OCI-LY7 (cell line): ENCODE measurements at regions not wholly inside any gene's neighbourhood (a gene's known extent, or its start where the extent isn't known, plus 50 kb on each side); places are given as distances from the start of the nearest gene placed in this dataset.

Source experiments
- BruUV-seq: library from RNA; stranded (reverse); fragments of 400-500 nt; replicated peaks from 2 replicates; lab custom pipeline; 2021; lab: Mats Ljungman, UMichigan
- CTCF ChIA-PET: fragments of 300-600 bp; sonication (Branson Sonifier 250); formaldehyde crosslinking; loops from one replicate; lab custom pipeline; 2022; ENCODE audit warnings: antibody characterized with exemption; ENCODE audit not compliant: unreplicated experiment; lab: Charles Lee
- POLR2A ChIA-PET: fragments of 300-600 bp; sonication (Branson Sonifier 250); formaldehyde crosslinking; loops from one replicate; lab custom pipeline; 2022; ENCODE audit warnings: antibody characterized with exemption; lab: Charles Lee
- DNase-seq: peaks from one replicate; pipeline ENCODE4 v3.0.0-alpha.2; 2015; ENCODE audit warnings: low spot score
- H2AFZ ChIP-seq: fragments of 200-600 bp; sonication (generic), shearing (Covaris generic); 2 replicates; pipeline ENCODE4 v1.6.1; 2014; ENCODE audit warnings: mild to moderate bottlenecking, antibody characterized with exemption, low read length, moderate library complexity
- H3K27ac ChIP-seq: fragments of 200-600 bp; sonication (generic); 2 replicates; pipeline ENCODE4 v1.5.1; 2014; ENCODE audit warnings: mixed run types, low read depth, mild to moderate bottlenecking, moderate library complexity, low read length, inconsistent platforms; ENCODE audit not compliant: poor library complexity, severe bottlenecking
- H3K36me3 ChIP-seq: fragments of 200-600 bp; sonication (generic); 2 replicates; pipeline ENCODE4 v1.6.1; 2014; ENCODE audit warnings: mild to moderate bottlenecking, antibody characterized with exemption, low read length, moderate library complexity, mixed read lengths; ENCODE audit not compliant: insufficient read depth
- H3K4me1 ChIP-seq: fragments of 200-600 bp; sonication (generic); 2 replicates; pipeline ENCODE4 v1.5.1; 2014; ENCODE audit warnings: mild to moderate bottlenecking, low read length; ENCODE audit not compliant: insufficient read depth, poor library complexity, severe bottlenecking
- H3K4me2 ChIP-seq: fragments of 200-600 bp; sonication (generic); 2 replicates; pipeline ENCODE4 v1.6.1; 2014; ENCODE audit warnings: mild to moderate bottlenecking, low read length
- H3K4me3 ChIP-seq: fragments of 200-600 bp; sonication (generic); 2 replicates; pipeline ENCODE4 v1.5.1; 2014; ENCODE audit warnings: mild to moderate bottlenecking, low read depth, low read length; ENCODE audit not compliant: poor library complexity, severe bottlenecking
- H3K79me2 ChIP-seq: fragments of 200-600 bp; sonication (generic); 2 replicates; pipeline ENCODE4 v1.6.1; 2016; ENCODE audit warnings: low read depth, mild to moderate bottlenecking, low read length, moderate library complexity, mixed read lengths; ENCODE audit not compliant: insufficient read depth
- H3K9me2 ChIP-seq: fragments of 200-600 bp; sonication (generic); 2 replicates; pipeline ENCODE4 v1.6.1; 2016; ENCODE audit warnings: mild to moderate bottlenecking, low read length, mixed read lengths; ENCODE audit not compliant: insufficient read depth
- H3K9me3 ChIP-seq: fragments of 200-600 bp; sonication (generic); 2 replicates; pipeline ENCODE4 v1.6.1; 2014; ENCODE audit warnings: mild to moderate bottlenecking, mixed run types, low read length, mixed read lengths
- H4K20me1 ChIP-seq: fragments of 200-600 bp; sonication (generic); 2 replicates; pipeline ENCODE4 v1.6.1; 2014; ENCODE audit warnings: mild to moderate bottlenecking, antibody characterized with exemption, low read length, moderate library complexity, mixed read lengths; ENCODE audit not compliant: insufficient read depth
- EZH2phosphoT487 ChIP-seq: fragments of 200-600 bp; sonication (generic); IDR thresholded peaks from 2 replicates; pipeline ENCODE4 v1.6.1; 2018; ENCODE audit warnings: low read depth, borderline replicate concordance, mild to moderate bottlenecking, mixed run types, antibody characterized with exemption, low read length, moderate library complexity, mixed read lengths
- intact Hi-C: fragments of 100-400 bp; cut with micrococcal nuclease; formaldehyde crosslinking; loops from one replicate; pipeline ENCODE4 v1.10.0; 2022; ENCODE audit not compliant: unreplicated experiment
- TF ChIP-seq, protein P1 (sequence below): fragments of 200-600 bp; sonication (generic); conservative IDR thresholded peaks from 2 replicates; pipeline ENCODE4 v1.5.1; 2014; ENCODE audit warnings: mild to moderate bottlenecking, antibody characterized with exemption, low read length, moderate library complexity, mixed read lengths

- POLR2A ChIA-PET = no interaction called here
- BruUV-seq = no TSS peak
- DNase-seq = no peak
Observed at GRCh38 chr7:155986497-155987160, 174.4 kb upstream of the SHH start.

GRCh38 chr7:155985518-155986250 lies 173.4 kb upstream of the SHH start:
- no TSS peak for BruUV-seq

More at GRCh38 chr7:155986497-155987160, 174.4 kb upstream of the SHH start:
- Histone ChIP-seq H3K9me3 (no peaks in the 10 kb centered on the region), H2AFZ (no peak overlapping the region), H3K4me2 (no peak overlapping the region), H3K36me3 (no peaks in the 10 kb centered on the region), H3K4me3 (no peak overlapping the region), H3K9me2 (no peaks in the 10 kb centered on the region), H3K4me1 (no peaks in the 10 kb centered on the region), H4K20me1 (no peaks in the 10 kb centered on the region), H3K79me2 (no peaks in the 10 kb centered on the region), H3K27ac (no peak overlapping the region)
- TF ChIP-seq EZH2phosphoT487 = no peak
- TF ChIP-seq, protein P1, sequence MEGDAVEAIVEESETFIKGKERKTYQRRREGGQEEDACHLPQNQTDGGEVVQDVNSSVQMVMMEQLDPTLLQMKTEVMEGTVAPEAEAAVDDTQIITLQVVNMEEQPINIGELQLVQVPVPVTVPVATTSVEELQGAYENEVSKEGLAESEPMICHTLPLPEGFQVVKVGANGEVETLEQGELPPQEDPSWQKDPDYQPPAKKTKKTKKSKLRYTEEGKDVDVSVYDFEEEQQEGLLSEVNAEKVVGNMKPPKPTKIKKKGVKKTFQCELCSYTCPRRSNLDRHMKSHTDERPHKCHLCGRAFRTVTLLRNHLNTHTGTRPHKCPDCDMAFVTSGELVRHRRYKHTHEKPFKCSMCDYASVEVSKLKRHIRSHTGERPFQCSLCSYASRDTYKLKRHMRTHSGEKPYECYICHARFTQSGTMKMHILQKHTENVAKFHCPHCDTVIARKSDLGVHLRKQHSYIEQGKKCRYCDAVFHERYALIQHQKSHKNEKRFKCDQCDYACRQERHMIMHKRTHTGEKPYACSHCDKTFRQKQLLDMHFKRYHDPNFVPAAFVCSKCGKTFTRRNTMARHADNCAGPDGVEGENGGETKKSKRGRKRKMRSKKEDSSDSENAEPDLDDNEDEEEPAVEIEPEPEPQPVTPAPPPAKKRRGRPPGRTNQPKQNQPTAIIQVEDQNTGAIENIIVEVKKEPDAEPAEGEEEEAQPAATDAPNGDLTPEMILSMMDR = no peak
- intact Hi-C loops = no loop called here
- CTCF ChIA-PET = no interaction called here

More at GRCh38 chr7:155985518-155986250, 173.4 kb upstream of the SHH start:
- Histone ChIP-seq H3K9me2 (no peaks in the 10 kb centered on the region), H3K27ac (no peak overlapping the region), H3K36me3 (no peaks in the 10 kb centered on the region), H4K20me1 (no peaks in the 10 kb centered on the region), H3K79me2 (no peaks in the 10 kb centered on the region), H3K9me3 (no peaks in the 10 kb centered on the region), H3K4me2 (no peak overlapping the region), H2AFZ (no peak overlapping the region), H3K4me1 (no peaks in the 10 kb centered on the region), H3K4me3 (no peak overlapping the region)
- CTCF ChIA-PET = no interaction called here
- TF ChIP-seq EZH2phosphoT487 = no peak
- TF ChIP-seq, protein P1 = no peak
- intact Hi-C loops = no loop called here
- no peak for DNase-seq
- POLR2A ChIA-PET = no interaction called here
